RPMI7951 (cell line): ENCODE measurements at regions not wholly inside any gene's neighbourhood (a gene's known extent, or its start where the extent isn't known, plus 50 kb on each side); places are given as distances from the start of the nearest gene placed in this dataset.

ENCODE experiments used
- DNase-seq: peaks from one replicate; pipeline ENCODE4 v3.0.0-alpha.2; 2012; ENCODE audit warnings: low read depth

- DNase-seq, result no peak
These were observed 263.9 kb downstream of the HIVEP2 start for GRCh38 chr6:142681099-142681498.

- no peak for DNase-seq
These were observed 262.0 kb downstream of the HIVEP2 start for GRCh38 chr6:142682985-142683384.

- DNase-seq, result no peak
These were observed 261.2 kb downstream of the HIVEP2 start for GRCh38 chr6:142683714-142684141.

GRCh38 chr6:142684371-142684770, 260.6 kb downstream of the HIVEP2 start:
- no peak for DNase-seq

- no peak for DNase-seq
These were observed 259.0 kb downstream of the HIVEP2 start for GRCh38 chr6:142685852-142686506.

- DNase-seq, result no peak
These were observed 258.5 kb downstream of the HIVEP2 start for GRCh38 chr6:142686507-142686887.

GRCh38 chr6:142692942-142693341, 252.0 kb downstream of the HIVEP2 start:
- peak; percentile 90 for DNase-seq

- peak; percentile 84 for DNase-seq
These were observed 251.5 kb downstream of the HIVEP2 start for GRCh38 chr6:142693441-142693840.

GRCh38 chr6:142694054-142694453, 250.9 kb downstream of the HIVEP2 start:
- DNase-seq, result peak; percentile 55

- no peak for DNase-seq
These were observed 250.0 kb downstream of the HIVEP2 start for GRCh38 chr6:142695016-142695415.

- peak; percentile 83 for DNase-seq
These were observed 248.6 kb downstream of the HIVEP2 start for GRCh38 chr6:142696123-142697000.

- no peak for DNase-seq
These were observed 248.0 kb downstream of the HIVEP2 start for GRCh38 chr6:142697001-142697335.

GRCh38 chr6:142697922-142698321, 247.1 kb downstream of the HIVEP2 start:
- DNase-seq, result no peak

- no peak for DNase-seq
These were observed 246.2 kb downstream of the HIVEP2 start for GRCh38 chr6:142698751-142699150.

- DNase-seq, result no peak
These were observed 245.6 kb downstream of the HIVEP2 start for GRCh38 chr6:142699391-142699790.

- DNase-seq, result no peak
These were observed 244.9 kb downstream of the HIVEP2 start for GRCh38 chr6:142700032-142700431.

- no peak for DNase-seq
These were observed 244.2 kb downstream of the HIVEP2 start for GRCh38 chr6:142700671-142701312.
